Ovary (tissue), 7 donors: ENCODE measurements at regions not wholly inside any gene's neighbourhood (a gene's known extent, or its start where the extent isn't known, plus 50 kb on each side); places are given as distances from the start of the nearest gene placed in this dataset.

Experiments
- DNase-seq, 5 donors: peaks; one replicate each; pipeline ENCODE4 v3.0.0-alpha.2; 2019 to 2020
- H3K27ac ChIP-seq, 2 donors: fragments of 200-600 bp; one replicate each; pipeline versions ENCODE4 v1.5.1 to v1.8.0; 2019 to 2022
- H3K27me3 ChIP-seq: fragments of 200-600 bp; one replicate; pipeline ENCODE4 v1.8.0; 2022
- H3K36me3 ChIP-seq: fragments of 200-600 bp; sonication (generic); one replicate; pipeline ENCODE4 v1.5.1; 2019
- H3K4me1 ChIP-seq: one replicate; pipeline ENCODE4 v1.8.1; 2013; ENCODE audit warnings: mild to moderate bottlenecking, moderate library complexity; ENCODE audit not compliant: insufficient read depth
- H3K4me3 ChIP-seq: fragments of 200-600 bp; sonication (generic); one replicate; pipeline ENCODE4 v1.5.1; 2017
- H3K9me3 ChIP-seq, 2 donors: fragments of 200-600 bp in 1 of 2; sonication (generic) in 1 of 2; one replicate each; pipeline versions ENCODE4 v1.5.1 to v1.8.1; 2013 to 2019; ENCODE audit warnings: mild to moderate bottlenecking in 1 of 2, moderate library complexity in 1 of 2
- CTCF ChIP-seq, 3 donors: fragments of 450-650 bp in 2 of 3; fragments of 200-600 bp in 1 of 3; IDR thresholded peaks; one replicate each; pipeline versions ENCODE4 v1.5.1 to v1.8.0; 2016 to 2022; ENCODE audit warnings: antibody characterized with exemption in 3 of 3, mild to moderate bottlenecking in 1 of 3
- EP300 ChIP-seq: sonication (generic); formaldehyde crosslinking; IDR thresholded peaks from one replicate; pipeline ENCODE4 v1.6.1; 2017; ENCODE audit warnings: antibody characterized with exemption
- POLR2A ChIP-seq: fragments of 450-650 bp; IDR thresholded peaks from one replicate; pipeline ENCODE4 v1.6.1; 2017; ENCODE audit warnings: antibody characterized with exemption, mild to moderate bottlenecking, moderate library complexity
- WGBS, 3 donors: extraction: QIAGEN DNeasy Blood & Tissue Kit in 1 of 3; methylation state at CpG; one replicate each; pipeline versions ENCODE4 v1.1.5 to v1.1.7; 2013 to 2017; 5-methylcytosine and 5-hydroxymethylcytosine counted together
- intact Hi-C, 4 donors: fragments of 100-400 bp; cut with DNase I; formaldehyde crosslinking; loops; one replicate each; pipeline versions ENCODE4 v1.11.0 to v1.15.1; 2022 to 2023
- donor health status: DM: no; HTN: no; CAD: no; lungs with moderate emphysema.
- donor health status: DM: no; HTN: no; CAD: no.
- donor health status: Bipolar disorder and iron deficiency.
- donor health status: DM: no; HTN: no; CAD: no.
- donor health status: DM: yes; HTN: yes; CAD: no.

GRCh38 chr4:53775381-53775780, 184.1 kb upstream of the LNX1 start:
- TF ChIP-seq EP300, result no peak
- TF ChIP-seq CTCF (IDR thresholded peaks at IDR 0.05), result no peak
- TF ChIP-seq POLR2A, result no peak
- Histone ChIP-seq H3K4me1 (peaks cover 3% of the 10 kb centered on the region), H3K27me3 (no peaks in the 10 kb centered on the region), H3K4me3 (no peak overlapping the region), H3K27ac (no peak overlapping the region), H3K9me3 (no peaks in the 10 kb centered on the region), H3K36me3 (no peaks in the 10 kb centered on the region)
- no peak for DNase-seq
- intact Hi-C loops, result no loop called here
- WGBS, 3 donors, result 86 to 96% (median 94%) methylated on average over 4 of the region's 4 CpGs

DNA sequence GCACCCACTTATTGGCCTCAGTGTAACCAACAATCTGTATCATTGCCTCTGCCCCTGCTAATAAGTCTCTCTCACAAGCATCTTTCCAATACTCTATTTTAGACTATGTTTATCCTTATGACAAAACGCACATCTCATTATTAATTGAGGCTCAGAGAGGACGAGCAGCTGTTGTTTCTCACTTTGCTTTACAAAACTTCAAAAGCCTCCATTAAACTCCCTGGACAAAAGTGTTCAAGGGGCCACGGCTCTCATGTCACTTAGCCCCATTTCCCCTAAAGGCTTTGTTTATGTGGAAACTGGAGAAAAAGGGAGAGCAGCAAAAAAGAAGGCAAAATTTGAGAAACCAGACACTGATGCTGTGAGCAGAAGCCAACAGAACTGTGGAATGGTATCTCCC, 180.0 kb upstream of the LNX1 start:
- DNase-seq, result no peak
- intact Hi-C loops, result no loop called here
- Histone ChIP-seq H3K36me3 (no peaks in the 10 kb centered on the region), H3K27me3 (no peaks in the 10 kb centered on the region), H3K9me3 (no peaks in the 10 kb centered on the region), H3K27ac (no peak overlapping the region), H3K4me3 (no peak overlapping the region), H3K4me1 (no peaks in the 10 kb centered on the region)
- TF ChIP-seq POLR2A (no peak), EP300 (no peak), CTCF (IDR thresholded peaks at IDR 0.05) (no peak)
- WGBS, 3 donors, result 47 to 83% (median 81%) methylated on average over 3 of the region's 3 CpGs

- Histone ChIP-seq H3K4me3 (no peak overlapping the region), H3K27ac (no peak overlapping the region), H3K4me1 (peaks cover 13% of the 10 kb centered on the region), H3K27me3 (no peaks in the 10 kb centered on the region), H3K9me3 (no peaks in the 10 kb centered on the region), H3K36me3 (no peaks in the 10 kb centered on the region)
- no peak for DNase-seq
- intact Hi-C loops, result no loop called here
- no peak for TF ChIP-seq CTCF (IDR thresholded peaks at IDR 0.05)
- 12 to 38% (median 19%) methylated on average over 2 of the region's 2 CpGs for WGBS, 3 donors
Measured at GRCh38 chr4:53767482-53767881, 176.2 kb upstream of the LNX1 start.

DNA sequence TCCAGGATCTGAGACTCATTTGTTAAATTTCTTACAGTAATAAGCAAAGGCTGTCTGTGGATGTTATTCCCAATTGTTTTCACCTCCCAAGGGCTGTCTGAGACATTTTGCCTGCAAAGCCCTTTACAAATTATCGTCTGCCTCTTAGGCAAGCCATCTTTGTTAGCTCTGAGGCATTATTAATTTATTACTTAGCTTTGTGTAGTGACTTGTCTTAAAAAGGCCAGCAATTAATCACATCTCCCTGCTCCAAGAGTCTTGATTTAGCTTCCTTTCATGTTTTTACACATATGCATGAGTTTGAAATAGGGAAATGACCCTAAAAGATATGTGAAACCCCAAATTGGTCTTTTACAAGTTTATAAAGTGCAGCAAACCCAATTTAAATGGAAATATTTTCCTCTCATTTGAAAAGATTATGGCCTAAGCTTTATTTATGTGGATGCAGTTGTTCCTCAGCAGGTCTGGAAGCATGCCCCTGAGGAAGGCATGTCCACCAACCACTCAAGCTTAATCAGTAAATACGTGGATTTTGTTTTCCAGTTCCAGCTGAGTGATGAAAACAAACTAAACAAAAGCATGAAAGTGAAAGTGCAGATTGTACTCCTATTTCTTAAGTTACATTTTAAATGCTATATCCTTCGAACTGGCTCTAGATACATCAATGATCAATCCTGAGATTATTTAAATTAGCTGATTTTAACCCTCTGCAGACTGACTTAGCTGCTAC, 173.6 kb upstream of the LNX1 start:
- Histone ChIP-seq H3K27me3 (no peaks in the 10 kb centered on the region), H3K4me1 (peaks cover 13% of the 10 kb centered on the region), H3K36me3 (no peaks in the 10 kb centered on the region), H3K4me3 (no peak overlapping the region), H3K27ac (peak overlapping the region in 1 of 2 donors; percentile 24), H3K9me3 (no peaks in the 10 kb centered on the region)
- TF ChIP-seq POLR2A, result no peak
- TF ChIP-seq CTCF (IDR thresholded peaks at IDR 0.05), result no peak
- no peak for TF ChIP-seq EP300
- no peak for DNase-seq
- WGBS, 3 donors, result 6 to 9% (median 6%) methylated on average over 3 of the region's 3 CpGs
- intact Hi-C loops, result no loop called here
